C1 segment of cervical spinal cord (tissue), 14 donors: ENCODE measurements at regions not wholly inside any gene's neighbourhood (a gene's known extent, or its start where the extent isn't known, plus 50 kb on each side); places are given as distances from the start of the nearest gene placed in this dataset.
"Not testable (repeated sequence)": the region's sequence is repeated elsewhere in the genome, so short reads cannot be mapped to it uniquely, and the experiment has no call there.

Experiments used
- DNase-seq, 14 donors: peaks; one replicate each; lab custom pipeline; 2025; lab: John Stamatoyannopoulos, UW

DNA sequence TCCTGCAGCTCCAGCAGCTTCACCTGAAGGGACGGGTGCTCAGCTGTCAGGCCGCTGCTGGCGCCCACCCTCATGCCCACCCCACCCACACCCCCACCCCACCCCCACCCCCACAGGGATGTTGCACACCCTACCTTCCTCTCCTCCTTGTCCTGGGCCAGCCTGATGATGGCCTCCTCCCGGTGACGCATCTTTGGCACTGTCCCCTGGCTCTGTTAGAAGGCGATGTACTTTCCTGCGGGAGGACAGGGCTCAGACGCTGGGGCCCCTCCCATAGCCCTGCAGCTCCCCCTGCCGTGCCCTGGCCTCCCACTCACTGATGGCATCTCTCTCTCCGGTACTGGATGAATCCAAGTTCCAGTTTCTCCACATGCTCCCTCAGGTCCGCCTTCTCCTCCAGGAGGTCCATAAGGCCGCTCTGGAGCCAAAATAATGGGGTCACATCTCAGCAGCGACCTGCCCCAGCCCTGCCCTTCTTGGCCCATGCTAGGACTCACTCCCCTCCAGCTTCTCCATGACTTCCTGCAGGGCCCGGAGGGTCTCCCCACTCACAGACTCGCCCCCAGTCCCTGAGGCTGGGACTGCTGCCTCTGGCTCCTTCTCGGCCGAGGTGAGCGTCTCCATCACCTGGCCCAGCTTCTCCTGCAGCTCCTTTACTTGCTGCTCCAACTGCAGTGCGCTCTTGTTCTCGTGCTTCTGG lies 55.2 kb downstream of the GOLGA8B start:
- DNase-seq, result not testable (repeated sequence)

DNA sequence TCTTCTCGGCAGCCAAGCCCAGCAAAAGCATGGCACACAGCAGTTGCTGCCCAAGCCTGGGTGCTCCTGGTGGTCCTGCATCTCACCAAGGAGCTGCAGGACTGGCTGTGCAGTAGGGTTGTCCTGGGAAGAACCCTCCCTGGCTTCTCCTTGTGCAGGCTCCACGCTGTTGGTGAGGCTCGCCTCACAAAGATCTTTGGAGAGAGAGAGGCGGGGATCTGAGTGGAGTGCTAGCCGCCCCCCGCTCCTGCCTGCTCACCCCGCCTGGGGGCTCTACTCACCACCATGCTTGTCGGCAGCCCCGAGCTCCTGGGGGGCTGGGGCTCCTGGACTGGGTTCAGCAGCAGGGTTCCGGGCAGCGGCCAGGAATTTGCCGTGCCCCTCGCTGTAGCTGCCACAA lies 55.8 kb downstream of the GOLGA8B start:
- DNase-seq, result peak in 1 of 14 donors; percentile 1

- DNase-seq, result not testable (repeated sequence)
Observed at GRCh38 chr15:34523849-34524248, 59.6 kb downstream of the GOLGA8B start.

DNA sequence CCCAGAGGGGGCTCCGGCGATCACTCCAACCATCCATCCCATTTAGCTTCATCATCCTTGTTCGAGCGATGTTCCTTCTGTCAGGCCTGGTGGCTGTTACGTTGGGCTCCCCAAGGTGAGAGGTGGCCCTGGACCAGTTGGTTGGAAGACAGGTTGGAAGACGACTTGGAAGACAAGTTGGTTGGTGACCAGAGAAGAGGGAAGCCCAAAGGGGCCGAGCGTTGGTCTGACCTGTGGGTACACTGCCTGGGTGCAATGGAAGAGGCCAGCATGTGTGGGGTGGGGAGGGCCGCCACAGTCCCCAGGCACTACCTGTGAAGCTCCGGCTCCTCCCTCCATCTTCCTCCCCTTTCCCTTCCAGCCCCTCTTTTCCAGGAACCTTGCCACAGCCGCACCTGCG lies 60.9 kb downstream of the GOLGA8B start:
- DNase-seq, result not testable (repeated sequence)

DNA sequence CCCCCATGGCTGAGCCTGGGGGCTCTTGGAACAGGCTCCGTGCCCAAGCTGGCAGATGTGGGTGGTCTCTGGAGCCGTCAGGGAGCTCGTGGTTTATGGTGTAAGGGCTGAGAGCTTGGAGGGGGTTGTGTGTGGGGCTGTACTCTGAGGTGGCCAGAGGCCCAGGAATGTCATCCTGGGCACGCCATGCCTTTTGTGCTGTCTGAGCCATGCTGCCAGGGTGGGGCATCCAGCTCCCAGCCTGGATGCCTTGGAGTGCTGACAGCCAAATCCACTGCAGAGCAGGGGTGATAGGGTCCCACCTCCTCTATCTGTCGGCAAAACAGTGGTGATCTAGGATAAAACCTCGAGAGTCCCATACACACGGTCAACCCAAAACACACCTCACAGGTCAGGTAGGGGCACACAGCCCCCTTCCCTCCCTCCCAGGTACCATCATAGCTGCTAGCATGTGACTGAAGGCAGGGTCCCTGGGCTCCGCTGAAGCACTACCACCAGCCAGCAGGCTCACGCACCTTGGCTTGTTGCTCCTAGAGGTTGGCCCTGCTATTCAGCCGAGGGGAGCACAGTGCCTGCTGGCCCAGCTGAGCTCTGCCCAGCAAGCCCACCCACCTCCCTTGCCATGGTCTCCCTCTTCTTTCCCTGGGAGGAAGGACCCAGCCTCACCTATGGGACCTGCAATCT lies 61.5 kb downstream of the GOLGA8B start:
- DNase-seq, result not testable (repeated sequence)

DNA sequence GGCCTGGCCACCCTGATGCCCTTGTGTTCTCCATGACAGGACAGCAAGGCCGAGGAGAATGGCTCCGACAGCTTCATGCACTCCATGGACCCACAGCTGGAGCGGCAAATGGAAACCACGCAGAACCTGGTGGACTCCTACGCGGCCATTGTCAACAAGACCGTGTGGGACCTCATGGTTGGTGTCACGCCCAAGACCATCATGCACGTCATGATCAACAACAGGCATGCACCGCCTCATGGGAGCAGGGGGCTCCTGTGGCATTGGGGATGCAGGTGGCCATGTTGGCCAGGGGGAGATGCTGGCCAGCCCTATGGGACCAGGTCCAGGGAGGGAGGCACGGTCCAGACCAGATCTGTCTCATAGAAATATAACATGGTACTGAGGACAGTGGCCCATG lies 62.9 kb downstream of the GOLGA8B start:
- no peak for DNase-seq

DNA sequence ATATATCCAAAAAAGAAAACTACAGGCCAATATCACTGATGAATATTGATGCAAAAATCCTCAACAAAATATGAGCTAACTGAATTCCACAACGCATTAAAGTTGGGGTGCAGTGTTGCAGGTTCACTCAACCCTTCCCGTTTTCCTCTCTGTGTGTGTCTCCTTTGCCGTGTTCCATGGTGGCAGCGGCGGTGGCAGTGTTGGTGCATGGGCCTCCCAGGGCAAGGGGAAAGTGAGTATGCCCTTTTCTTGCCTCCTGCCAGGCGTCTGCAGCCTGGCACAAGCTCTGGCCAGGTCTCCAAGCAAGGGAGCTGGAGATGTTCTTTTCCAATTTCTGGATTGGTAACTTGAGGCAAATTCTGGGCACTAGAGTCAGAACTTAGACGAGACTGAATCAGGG lies 63.4 kb downstream of the GOLGA8B start:
- DNase-seq, result not testable (repeated sequence)

DNA sequence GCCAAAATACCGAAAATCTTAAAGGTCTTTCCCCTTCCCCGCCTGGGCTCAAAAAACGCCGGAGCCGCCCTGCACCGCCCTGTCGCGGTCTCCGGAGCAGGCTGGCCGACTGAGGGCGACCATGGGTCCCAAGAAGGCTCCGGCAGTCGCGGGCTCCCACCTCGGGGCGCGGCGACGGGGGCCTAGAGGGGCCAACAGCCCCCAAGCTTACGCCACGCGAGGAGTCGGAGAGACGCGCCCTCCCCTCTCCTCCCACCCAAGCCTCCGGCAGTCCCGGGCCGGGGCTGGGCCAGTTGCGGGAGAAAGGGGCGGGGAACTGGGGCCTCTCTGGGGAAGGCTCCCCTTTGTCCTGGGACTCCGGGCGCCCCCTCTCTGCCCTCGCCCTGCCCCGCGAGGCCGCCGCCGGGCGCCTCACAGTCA lies 69.2 kb downstream of the GOLGA8B start:
- DNase-seq, result peak in 8 of 14 donors; percentile 8 to 65 (median 40)

- DNase-seq, result no peak
Observed at GRCh38 chr15:34512628-34513027, 70.8 kb downstream of the GOLGA8B start.

DNA sequence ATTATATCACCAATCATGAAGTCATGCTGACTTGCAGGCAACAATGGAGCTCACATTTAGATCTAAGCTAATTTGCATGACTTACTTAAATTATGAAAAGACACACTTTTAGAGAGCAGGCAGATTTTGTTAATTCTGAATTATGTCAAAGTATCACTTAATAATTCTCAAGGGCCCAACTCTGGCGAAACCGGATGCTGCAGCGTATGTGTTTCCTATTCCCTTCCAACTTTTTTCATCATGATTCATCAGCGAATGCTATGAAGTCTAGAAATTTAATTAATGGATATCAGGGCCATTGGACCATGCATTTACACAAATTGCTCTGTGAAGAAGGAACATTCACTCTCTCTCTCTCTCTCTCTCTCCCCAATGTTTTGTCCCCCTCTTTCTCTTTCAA lies 63.5 kb upstream of the GOLGA8A start:
- no peak for DNase-seq

- DNase-seq, result no peak
Observed at GRCh38 chr15:34496207-34496995, 58.8 kb upstream of the GOLGA8A start.

DNA sequence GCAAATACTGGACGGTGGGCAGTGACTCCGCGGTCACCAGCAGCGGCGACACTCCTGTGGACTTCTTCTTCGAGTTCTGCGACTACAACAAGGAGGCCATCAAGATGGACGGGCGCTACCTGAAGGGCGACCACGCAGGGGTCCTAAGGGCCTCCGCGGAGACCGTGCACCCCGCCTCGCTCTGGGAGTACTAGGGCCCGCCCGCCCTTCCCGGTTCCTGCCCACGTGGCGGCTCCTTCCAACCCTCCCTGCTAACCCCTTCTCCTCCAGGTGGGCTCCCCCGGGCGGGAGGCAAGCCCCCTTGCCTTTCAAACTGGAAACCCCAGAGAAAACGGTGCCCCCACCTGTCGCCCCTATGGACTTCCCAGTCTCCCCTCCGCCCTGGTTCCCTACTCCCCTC lies 58.1 kb upstream of the GOLGA8A start:
- not testable (repeated sequence) for DNase-seq

GRCh38 chr15:34494084-34494399 lies 56.4 kb upstream of the GOLGA8A start:
- no peak for DNase-seq

- no peak for DNase-seq
Observed at GRCh38 chr15:34493001-34493400, 55.4 kb upstream of the GOLGA8A start.

GRCh38 chr15:34491488-34491887 lies 53.9 kb upstream of the GOLGA8A start:
- not testable (repeated sequence) for DNase-seq

GRCh38 chr15:34490417-34491193 lies 53.0 kb upstream of the GOLGA8A start:
- DNase-seq, result no peak

GRCh38 chr15:34488973-34489959 lies 51.7 kb upstream of the GOLGA8A start:
- not testable (repeated sequence) for DNase-seq
